ENCODE measurements at regions not wholly inside any gene's neighbourhood (a gene's known extent, or its start where the extent isn't known, plus 50 kb on each side); places are given as distances from the start of the nearest gene placed in this dataset.

GRCh38 chr4:117264072-117264471 lies 178.7 kb upstream of the TRAM1L1 start:
- TF ChIP-seq, protein P1, sequence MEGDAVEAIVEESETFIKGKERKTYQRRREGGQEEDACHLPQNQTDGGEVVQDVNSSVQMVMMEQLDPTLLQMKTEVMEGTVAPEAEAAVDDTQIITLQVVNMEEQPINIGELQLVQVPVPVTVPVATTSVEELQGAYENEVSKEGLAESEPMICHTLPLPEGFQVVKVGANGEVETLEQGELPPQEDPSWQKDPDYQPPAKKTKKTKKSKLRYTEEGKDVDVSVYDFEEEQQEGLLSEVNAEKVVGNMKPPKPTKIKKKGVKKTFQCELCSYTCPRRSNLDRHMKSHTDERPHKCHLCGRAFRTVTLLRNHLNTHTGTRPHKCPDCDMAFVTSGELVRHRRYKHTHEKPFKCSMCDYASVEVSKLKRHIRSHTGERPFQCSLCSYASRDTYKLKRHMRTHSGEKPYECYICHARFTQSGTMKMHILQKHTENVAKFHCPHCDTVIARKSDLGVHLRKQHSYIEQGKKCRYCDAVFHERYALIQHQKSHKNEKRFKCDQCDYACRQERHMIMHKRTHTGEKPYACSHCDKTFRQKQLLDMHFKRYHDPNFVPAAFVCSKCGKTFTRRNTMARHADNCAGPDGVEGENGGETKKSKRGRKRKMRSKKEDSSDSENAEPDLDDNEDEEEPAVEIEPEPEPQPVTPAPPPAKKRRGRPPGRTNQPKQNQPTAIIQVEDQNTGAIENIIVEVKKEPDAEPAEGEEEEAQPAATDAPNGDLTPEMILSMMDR (conservative IDR thresholded peaks at IDR 0.05; ENCODE audit: low read length) = no peak
- TF ChIP-seq EZH2phosphoT487 (IDR thresholded peaks at IDR 0.05; ENCODE audit: borderline replicate concordance) = no peak
